ENCODE measurements at regions not wholly inside any gene's neighbourhood (a gene's known extent, or its start where the extent isn't known, plus 50 kb on each side); places are given as distances from the start of the nearest gene placed in this dataset.
"Not testable (repeated sequence)": the region's sequence is repeated elsewhere in the genome, so short reads cannot be mapped to it uniquely, and the experiment has no call there.

- H3K27ac ChIP-seq = no peak overlapping the region
- H3K4me3 ChIP-seq = no peak overlapping the region
- H3K9me3 ChIP-seq = no peaks in the 10 kb centered on the region
- no peaks in the 10 kb centered on the region for H3K36me3 ChIP-seq (replicated peaks in 1 of 2; ENCODE audit: insufficient read depth in 1 of 2, low read depth in 2 of 2)
- no peaks in the 10 kb centered on the region for H3K27me3 ChIP-seq
- intact Hi-C loops (cut with DNase I) = no loop called here
- H3K4me1 ChIP-seq = no peaks in the 10 kb centered on the region
- TF ChIP-seq CTCF (IDR thresholded peaks at IDR 0.05) = no peak
- no peak for TF ChIP-seq POLR2A (IDR thresholded peaks at IDR 0.05)
- DNase-seq = no peak
- WGBS, 2 donors = 66 to 72% methylated on average over 3 of the region's 3 CpGs
- ATAC-seq = no peak
Observed at GRCh38 chr3:88301273-88301995, 151.7 kb downstream of the C3orf38 start.

GRCh38 chr3:88301996-88302393 is 152.2 kb downstream of the C3orf38 start:
- Histone ChIP-seq H3K9me3 (no peaks in the 10 kb centered on the region), H3K36me3 (replicated peaks in 1 of 2; ENCODE audit: insufficient read depth in 1 of 2, low read depth in 2 of 2) (no peaks in the 10 kb centered on the region), H3K4me1 (no peaks in the 10 kb centered on the region), H3K4me3 (no peak overlapping the region), H3K27me3 (no peaks in the 10 kb centered on the region), H3K27ac (no peak overlapping the region)
- intact Hi-C loops (cut with DNase I) = no loop called here
- ATAC-seq (no peak), DNase-seq (no peak)
- TF ChIP-seq CTCF (IDR thresholded peaks at IDR 0.05) (no peak), POLR2A (IDR thresholded peaks at IDR 0.05) (no peak)

- H3K27ac ChIP-seq; H3K4me1 ChIP-seq; H3K27me3 ChIP-seq; H3K9me3 ChIP-seq; ATAC-seq; intact Hi-C loops (cut with DNase I); H3K4me3 ChIP-seq; H3K36me3 ChIP-seq (replicated peaks in 1 of 2; ENCODE audit: insufficient read depth in 1 of 2, low read depth in 2 of 2); DNase-seq: not testable (repeated sequence)
- WGBS, 2 donors = 90 to 91% methylated on average over 24 to 26 of the region's 30 CpGs
Observed at GRCh38 chr3:88303331-88303904, 153.7 kb downstream of the C3orf38 start.

GRCh38 chr3:88307666-88308065 is 157.9 kb downstream of the C3orf38 start:
- intact Hi-C loops (cut with DNase I) = no loop called here
- no peak for TF ChIP-seq POLR2A (IDR thresholded peaks at IDR 0.05)
- Histone ChIP-seq H3K4me1 (no peaks in the 10 kb centered on the region), H3K4me3 (no peak overlapping the region), H3K9me3 (no peaks in the 10 kb centered on the region), H3K36me3 (replicated peaks in 1 of 2; ENCODE audit: insufficient read depth in 1 of 2, low read depth in 2 of 2) (no peaks in the 10 kb centered on the region), H3K27ac (no peak overlapping the region), H3K27me3 (no peaks in the 10 kb centered on the region)
- DNase-seq = no peak
- no peak for ATAC-seq
- WGBS, 2 donors = 26 to 27% methylated on average over 12 of the region's 12 CpGs

GRCh38 chr3:88311826-88312225 is 162.1 kb downstream of the C3orf38 start:
- TF ChIP-seq POLR2A (IDR thresholded peaks at IDR 0.05) (no peak), CTCF (IDR thresholded peaks at IDR 0.05) (no peak)
- Histone ChIP-seq H3K4me3 (no peak overlapping the region), H3K27ac (no peak overlapping the region), H3K9me3 (no peaks in the 10 kb centered on the region), H3K4me1 (no peaks in the 10 kb centered on the region), H3K27me3 (no peaks in the 10 kb centered on the region), H3K36me3 (replicated peaks in 1 of 2; ENCODE audit: insufficient read depth in 1 of 2, low read depth in 2 of 2) (no peaks in the 10 kb centered on the region)
- WGBS, 2 donors = 39 to 52% methylated on average over 3 of the region's 3 CpGs
- intact Hi-C loops (cut with DNase I) = no loop called here
- ATAC-seq (no peak), DNase-seq (no peak)

- intact Hi-C loops (cut with DNase I) = no loop called here
- no peak overlapping the region for H3K27ac ChIP-seq
- no peaks in the 10 kb centered on the region for H3K9me3 ChIP-seq
- no peaks in the 10 kb centered on the region for H3K36me3 ChIP-seq (replicated peaks in 1 of 2; ENCODE audit: insufficient read depth in 1 of 2, low read depth in 2 of 2)
- no peaks in the 10 kb centered on the region for H3K4me1 ChIP-seq
- H3K4me3 ChIP-seq = no peak overlapping the region
- 25 to 33% methylated on average over 2 of the region's 2 CpGs for WGBS, 2 donors
- ATAC-seq (no peak), DNase-seq (no peak)
- no peaks in the 10 kb centered on the region for H3K27me3 ChIP-seq
- TF ChIP-seq POLR2A (IDR thresholded peaks at IDR 0.05) (no peak), CTCF (IDR thresholded peaks at IDR 0.05) (no peak)
Observed at GRCh38 chr3:88312256-88312655, 162.5 kb downstream of the C3orf38 start.
